Stimulated activated memory B cell treated with anti-CD40 and anti-IgM and Interleukin-4, amounts not matched to agents 10 μg/mL and 1 μg/mL and 100 μg/mL, for 72 hours (primary cell): ENCODE measurements at regions not wholly inside any gene's neighbourhood (a gene's known extent, or its start where the extent isn't known, plus 50 kb on each side); places are given as distances from the start of the nearest gene placed in this dataset.

Experiments used
- ATAC-seq: fragments of 150-1000 bp; cut with Tn5 transposase; 2 replicates; pipeline ENCODE4 v1.10.0; 2021
- H3K27ac Mint-ChIP-seq: one replicate; pipeline ENCODE4 v1.8.0; 2022; ENCODE audit warnings: mild to moderate bottlenecking, mixed read lengths
- H3K27me3 Mint-ChIP-seq: one replicate; pipeline ENCODE4 v1.8.0; 2022; ENCODE audit warnings: mixed read lengths
- H3K36me3 Mint-ChIP-seq: one replicate; pipeline ENCODE4 v1.8.0; 2022; ENCODE audit warnings: mixed read lengths
- H3K4me1 Mint-ChIP-seq: one replicate; pipeline ENCODE4 v1.8.0; 2022; ENCODE audit warnings: mixed read lengths
- H3K4me3 Mint-ChIP-seq: one replicate; pipeline ENCODE4 v1.8.0; 2022; ENCODE audit warnings: mild to moderate bottlenecking, moderate library complexity, mixed read lengths
- H3K9me3 Mint-ChIP-seq: one replicate; pipeline ENCODE4 v1.8.0; 2022; ENCODE audit warnings: mixed read lengths

- no peak overlapping the region for H3K27ac Mint-ChIP-seq
- no peak for ATAC-seq
- H3K27me3 Mint-ChIP-seq, result peaks cover 15% of the 10 kb centered on the region
- H3K4me3 Mint-ChIP-seq, result no peak overlapping the region
- H3K4me1 Mint-ChIP-seq, result no peaks in the 10 kb centered on the region
- H3K9me3 Mint-ChIP-seq, result no peaks in the 10 kb centered on the region
- H3K36me3 Mint-ChIP-seq, result no peaks in the 10 kb centered on the region
These were observed 306.5 kb downstream of the AJAP1 start for GRCh38 chr1:4960782-4961475.

DNA sequence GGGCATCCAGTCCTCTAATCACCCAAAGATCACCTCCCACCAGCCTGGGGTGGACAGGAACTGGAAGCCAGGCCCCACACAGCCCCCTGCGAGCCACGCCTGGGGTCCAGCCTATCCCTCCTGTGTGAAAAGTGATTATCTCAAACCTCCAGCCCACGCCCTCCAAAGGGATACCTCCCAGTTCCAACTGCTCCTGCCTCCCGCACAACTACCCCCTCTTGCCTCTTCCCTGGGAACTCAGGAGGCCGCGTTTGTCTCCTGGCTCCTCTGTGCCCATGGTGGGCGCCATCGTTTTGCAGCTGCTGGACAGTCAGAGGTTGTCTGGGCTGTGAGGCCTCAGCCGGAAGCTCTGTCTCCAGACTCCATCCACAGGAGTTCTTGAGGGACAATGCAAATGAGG lies 305.9 kb downstream of the AJAP1 start:
- Mint-ChIP-seq H3K9me3 (no peaks in the 10 kb centered on the region), H3K27ac (no peak overlapping the region), H3K36me3 (no peaks in the 10 kb centered on the region), H3K27me3 (peaks cover 15% of the 10 kb centered on the region), H3K4me3 (no peak overlapping the region), H3K4me1 (no peaks in the 10 kb centered on the region)
- no peak for ATAC-seq

DNA sequence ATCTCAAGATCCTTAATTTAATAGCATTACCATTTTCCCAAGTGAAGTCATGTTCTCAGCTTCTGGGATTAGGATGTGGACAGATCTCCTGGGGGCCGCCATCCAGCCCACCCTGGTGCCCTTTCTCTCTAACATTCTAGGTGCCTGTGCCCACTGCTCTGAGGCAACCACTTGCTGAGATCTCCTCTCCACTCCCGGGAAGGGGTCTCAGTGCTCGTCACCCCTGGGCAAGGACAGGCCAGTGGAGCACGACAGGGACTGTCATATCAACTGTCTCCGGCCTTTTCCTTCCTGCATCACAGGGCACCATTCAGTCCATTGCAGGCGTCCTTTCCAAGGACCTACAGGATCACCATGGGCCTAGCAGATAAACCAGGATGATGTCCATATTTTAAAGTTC lies 304.8 kb downstream of the AJAP1 start:
- Mint-ChIP-seq H3K4me3 (no peak overlapping the region), H3K9me3 (peaks cover under 1% of the 10 kb centered on the region), H3K27me3 (peaks cover 15% of the 10 kb centered on the region), H3K27ac (no peak overlapping the region), H3K36me3 (no peaks in the 10 kb centered on the region), H3K4me1 (no peaks in the 10 kb centered on the region)
- no peak for ATAC-seq

GRCh38 chr1:4957027-4957426 lies 302.6 kb downstream of the AJAP1 start:
- H3K4me3 Mint-ChIP-seq, result no peak overlapping the region
- peaks cover 15% of the 10 kb centered on the region for H3K27me3 Mint-ChIP-seq
- ATAC-seq, result no peak
- H3K36me3 Mint-ChIP-seq, result no peaks in the 10 kb centered on the region
- peaks cover 22% of the 10 kb centered on the region for H3K9me3 Mint-ChIP-seq
- H3K27ac Mint-ChIP-seq, result no peak overlapping the region
- no peaks in the 10 kb centered on the region for H3K4me1 Mint-ChIP-seq

GRCh38 chr1:4954392-4954791 lies 300.0 kb downstream of the AJAP1 start:
- Mint-ChIP-seq H3K36me3 (no peaks in the 10 kb centered on the region), H3K4me1 (no peaks in the 10 kb centered on the region), H3K4me3 (no peak overlapping the region), H3K27me3 (no peaks in the 10 kb centered on the region), H3K9me3 (peaks cover 22% of the 10 kb centered on the region), H3K27ac (no peak overlapping the region)
- no peak for ATAC-seq

DNA sequence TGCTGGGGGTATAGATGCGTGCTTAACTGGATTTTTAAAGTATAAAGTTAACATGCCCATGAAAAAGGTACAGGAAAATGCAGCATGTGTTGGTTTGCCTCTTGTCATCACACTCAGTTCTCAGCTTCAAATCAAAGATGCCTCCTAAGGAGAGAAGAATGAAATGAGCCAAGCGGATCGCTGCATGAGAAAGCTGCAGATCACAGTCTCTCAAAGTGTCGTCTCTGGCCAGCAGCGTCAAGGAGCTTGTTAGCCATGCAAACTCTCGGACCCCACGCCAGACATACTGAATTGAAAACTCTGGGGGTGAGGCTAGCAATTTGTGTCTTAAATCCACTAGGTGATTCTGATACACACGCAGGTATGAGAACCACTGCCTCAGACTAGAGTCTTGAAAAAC lies 297.2 kb downstream of the AJAP1 start:
- H3K4me1 Mint-ChIP-seq, result no peaks in the 10 kb centered on the region

GRCh38 chr1:4946343-4946742 lies 291.9 kb downstream of the AJAP1 start:
- H3K9me3 Mint-ChIP-seq, result peaks cover 6% of the 10 kb centered on the region
- H3K4me1 Mint-ChIP-seq, result no peaks in the 10 kb centered on the region
- no peak overlapping the region for H3K27ac Mint-ChIP-seq
- no peak overlapping the region for H3K4me3 Mint-ChIP-seq
- peaks cover 11% of the 10 kb centered on the region for H3K27me3 Mint-ChIP-seq
- no peak for ATAC-seq
- no peaks in the 10 kb centered on the region for H3K36me3 Mint-ChIP-seq

More for the DNA sequence above, 297.2 kb downstream of the AJAP1 start:
- Mint-ChIP-seq H3K27ac (no peak overlapping the region), H3K9me3 (peaks cover 22% of the 10 kb centered on the region), H3K36me3 (no peaks in the 10 kb centered on the region), H3K4me3 (no peak overlapping the region), H3K27me3 (no peaks in the 10 kb centered on the region)
- no peak for ATAC-seq

DNA sequence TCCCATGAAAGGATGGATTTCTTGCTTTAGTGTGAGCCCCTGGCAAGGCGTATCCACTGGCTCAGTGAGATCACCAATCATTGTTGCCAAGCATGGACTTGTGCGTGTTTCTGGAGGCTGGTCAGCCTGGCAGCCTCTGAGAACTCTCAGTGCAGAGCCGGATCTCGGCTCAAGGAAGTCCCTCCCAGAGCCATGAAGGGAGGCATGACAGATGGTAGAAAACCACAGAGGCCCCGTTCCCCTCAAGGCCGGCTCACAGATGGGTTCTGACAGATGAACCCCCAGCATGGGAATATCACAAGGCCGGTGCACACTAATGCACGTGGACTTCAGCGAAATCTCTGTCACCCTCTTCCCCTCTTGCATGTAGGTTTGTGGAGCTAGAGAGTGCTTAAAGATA lies 290.5 kb downstream of the AJAP1 start:
- peaks cover 6% of the 10 kb centered on the region for H3K9me3 Mint-ChIP-seq
- H3K27ac Mint-ChIP-seq, result no peak overlapping the region
- no peaks in the 10 kb centered on the region for H3K36me3 Mint-ChIP-seq
- no peaks in the 10 kb centered on the region for H3K4me1 Mint-ChIP-seq
- no peak overlapping the region for H3K4me3 Mint-ChIP-seq
- ATAC-seq, result no peak
- peaks cover 11% of the 10 kb centered on the region for H3K27me3 Mint-ChIP-seq

DNA sequence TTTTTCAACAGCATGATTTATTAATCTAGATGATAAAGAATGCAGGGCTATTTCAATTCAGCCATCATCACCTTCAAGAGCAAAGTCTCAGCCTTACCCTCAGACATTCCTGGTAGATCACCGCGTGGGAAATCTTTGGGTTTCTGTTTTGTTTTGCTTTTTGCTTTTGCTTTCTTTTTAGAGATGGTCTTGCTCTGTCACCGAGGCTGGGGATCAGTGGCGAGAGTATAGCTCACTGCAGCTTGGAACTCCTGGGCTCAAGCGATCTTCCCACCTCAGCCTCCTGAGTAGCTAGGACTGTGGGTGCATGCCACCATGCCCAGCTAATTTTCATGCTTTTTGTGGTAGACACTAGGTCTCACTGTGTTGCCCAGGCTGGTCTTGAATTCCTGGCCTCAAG lies 289.7 kb downstream of the AJAP1 start:
- H3K27ac Mint-ChIP-seq, result no peak overlapping the region
- H3K36me3 Mint-ChIP-seq, result no peaks in the 10 kb centered on the region
- no peak overlapping the region for H3K4me3 Mint-ChIP-seq
- peaks cover 14% of the 10 kb centered on the region for H3K9me3 Mint-ChIP-seq
- no peaks in the 10 kb centered on the region for H3K4me1 Mint-ChIP-seq
- H3K27me3 Mint-ChIP-seq, result peaks cover 11% of the 10 kb centered on the region
- ATAC-seq, result no peak

- H3K4me1 Mint-ChIP-seq, result no peaks in the 10 kb centered on the region
- no peak for ATAC-seq
- peaks cover 9% of the 10 kb centered on the region for H3K9me3 Mint-ChIP-seq
- H3K27ac Mint-ChIP-seq, result no peak overlapping the region
- no peaks in the 10 kb centered on the region for H3K36me3 Mint-ChIP-seq
- no peak overlapping the region for H3K4me3 Mint-ChIP-seq
- H3K27me3 Mint-ChIP-seq, result peaks cover 11% of the 10 kb centered on the region
These were observed 284.9 kb downstream of the AJAP1 start for GRCh38 chr1:4939266-4939665.

DNA sequence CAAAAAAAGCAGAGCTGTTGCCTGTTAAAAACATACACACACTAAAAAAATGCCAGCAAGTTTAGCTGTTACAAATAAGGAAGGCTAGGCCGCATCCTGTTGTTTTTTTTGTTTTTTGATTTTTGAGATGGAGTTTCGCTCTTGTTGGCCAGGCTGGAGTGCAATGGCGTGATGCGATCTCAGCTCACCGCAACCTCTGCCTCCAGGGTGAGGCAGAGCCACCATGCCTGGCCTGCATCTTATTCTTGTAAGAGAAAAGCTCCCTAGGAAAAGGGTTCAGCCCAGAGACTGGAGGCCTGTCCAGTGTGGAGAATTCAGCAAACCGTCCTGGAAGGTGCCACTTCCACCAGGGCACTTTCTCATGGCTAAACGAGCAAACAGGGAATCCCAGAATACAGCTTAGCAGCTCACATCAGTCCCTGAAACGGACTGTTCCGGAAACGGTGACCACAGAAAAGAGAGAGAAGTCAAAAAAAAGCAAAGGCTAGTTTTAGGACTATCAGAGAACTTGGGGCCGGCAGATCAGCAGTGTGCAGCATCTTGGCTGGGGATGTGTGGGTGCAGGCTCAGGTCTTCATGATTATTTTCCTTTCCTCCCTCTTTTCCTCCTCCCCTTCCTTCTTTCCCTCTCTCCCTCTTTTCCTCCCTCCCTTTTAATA lies 283.6 kb downstream of the AJAP1 start:
- no peak for ATAC-seq
- Mint-ChIP-seq H3K4me1 (no peaks in the 10 kb centered on the region), H3K27ac (no peak overlapping the region), H3K36me3 (no peaks in the 10 kb centered on the region), H3K4me3 (no peak overlapping the region), H3K9me3 (peaks cover 9% of the 10 kb centered on the region), H3K27me3 (peaks cover 10% of the 10 kb centered on the region)

DNA sequence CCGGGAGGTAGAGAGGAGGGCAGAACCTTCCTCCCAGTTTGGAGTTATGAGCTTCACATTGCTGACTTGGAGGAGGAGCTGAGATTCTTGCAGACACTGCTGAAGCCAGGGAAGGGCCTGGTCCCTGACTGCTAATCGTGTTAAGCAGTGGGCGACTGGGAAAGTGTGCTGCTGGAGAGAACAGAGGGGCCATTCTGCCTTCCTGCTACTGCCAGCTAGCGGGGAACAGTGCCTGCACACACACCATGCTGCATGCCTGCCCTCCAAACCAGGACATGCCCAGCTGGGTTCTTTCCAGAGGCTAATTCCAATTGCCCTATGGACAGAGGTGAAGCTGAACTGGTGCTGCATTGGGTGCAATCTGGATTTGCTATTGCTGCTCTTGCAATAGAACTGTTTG lies 281.4 kb downstream of the AJAP1 start:
- Mint-ChIP-seq H3K27ac (no peak overlapping the region), H3K9me3 (peaks cover 9% of the 10 kb centered on the region), H3K36me3 (no peaks in the 10 kb centered on the region), H3K4me1 (no peaks in the 10 kb centered on the region), H3K27me3 (peaks cover 9% of the 10 kb centered on the region), H3K4me3 (no peak overlapping the region)
- no peak for ATAC-seq

GRCh38 chr1:4933232-4933631 lies 278.8 kb downstream of the AJAP1 start:
- H3K4me3 Mint-ChIP-seq, result no peak overlapping the region

DNA sequence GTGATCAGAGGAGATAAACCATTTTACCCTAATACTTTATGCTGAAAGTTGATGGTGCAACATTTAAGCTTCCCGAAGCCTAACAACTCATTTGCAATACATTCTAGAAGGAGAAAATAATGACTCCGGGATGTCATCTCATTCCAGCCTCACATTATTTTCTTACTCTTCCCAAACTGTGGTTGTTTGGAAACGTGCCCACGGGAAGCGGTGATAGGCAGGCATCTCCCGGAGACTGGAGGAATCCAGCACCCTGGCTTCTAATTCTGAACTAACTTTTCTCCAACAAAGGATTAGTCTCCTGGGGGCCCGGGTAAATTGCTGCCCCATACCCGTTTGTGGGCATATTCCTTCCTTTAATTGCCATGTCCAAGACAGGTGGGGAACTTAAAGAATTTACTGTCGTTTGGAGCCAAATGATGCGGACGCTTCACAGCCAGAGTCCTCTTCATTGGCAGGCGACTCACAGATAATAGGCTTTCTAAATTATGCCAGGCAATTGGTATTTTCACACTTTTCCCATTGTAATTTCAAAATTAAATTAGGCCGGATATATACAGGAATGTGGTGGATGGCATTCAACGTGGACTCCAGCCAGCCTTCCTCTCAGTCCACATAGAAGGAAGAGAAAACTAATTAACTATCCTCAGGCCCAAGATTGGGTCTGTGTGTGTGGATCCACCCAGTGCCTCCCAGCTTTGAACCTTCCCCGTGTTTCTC lies 278.1 kb downstream of the AJAP1 start:
- ATAC-seq, result no peak
- no peaks in the 10 kb centered on the region for H3K36me3 Mint-ChIP-seq
- H3K27ac Mint-ChIP-seq, result no peak overlapping the region
- peaks cover 9% of the 10 kb centered on the region for H3K27me3 Mint-ChIP-seq
- H3K4me1 Mint-ChIP-seq, result no peaks in the 10 kb centered on the region
- H3K9me3 Mint-ChIP-seq, result no peaks in the 10 kb centered on the region
- no peak overlapping the region for H3K4me3 Mint-ChIP-seq

More at GRCh38 chr1:4933232-4933631, 278.8 kb downstream of the AJAP1 start:
- H3K9me3 Mint-ChIP-seq, result no peaks in the 10 kb centered on the region
- ATAC-seq, result no peak
- H3K4me1 Mint-ChIP-seq, result no peaks in the 10 kb centered on the region
- no peak overlapping the region for H3K27ac Mint-ChIP-seq
- no peaks in the 10 kb centered on the region for H3K36me3 Mint-ChIP-seq
- H3K27me3 Mint-ChIP-seq, result peaks cover 9% of the 10 kb centered on the region

DNA sequence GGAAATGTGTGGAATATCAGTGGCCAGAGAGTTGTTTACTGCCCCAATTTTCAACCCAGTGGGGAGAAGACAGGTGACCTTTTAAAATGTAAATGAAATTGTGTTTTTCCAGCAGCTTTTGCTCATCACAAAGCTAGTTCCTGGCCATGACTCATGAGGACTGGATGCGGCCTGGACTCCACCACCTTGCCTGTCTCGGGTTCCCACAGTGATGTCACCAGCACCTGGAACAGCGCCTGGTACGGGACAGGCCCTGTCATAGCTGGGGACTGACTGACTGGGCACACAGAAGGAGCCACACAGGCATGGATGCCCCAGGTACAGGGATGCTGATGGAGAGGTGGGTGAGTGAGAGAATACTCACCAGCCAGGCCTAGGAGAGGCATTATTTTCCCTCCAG lies 277.1 kb downstream of the AJAP1 start:
- Mint-ChIP-seq H3K27me3 (peaks cover 9% of the 10 kb centered on the region), H3K4me3 (no peak overlapping the region), H3K27ac (no peak overlapping the region), H3K4me1 (no peaks in the 10 kb centered on the region), H3K36me3 (no peaks in the 10 kb centered on the region), H3K9me3 (no peaks in the 10 kb centered on the region)
- no peak for ATAC-seq

- peaks cover 9% of the 10 kb centered on the region for H3K27me3 Mint-ChIP-seq
- no peak overlapping the region for H3K4me3 Mint-ChIP-seq
- no peaks in the 10 kb centered on the region for H3K9me3 Mint-ChIP-seq
- no peak overlapping the region for H3K27ac Mint-ChIP-seq
- H3K36me3 Mint-ChIP-seq, result no peaks in the 10 kb centered on the region
- no peak for ATAC-seq
- H3K4me1 Mint-ChIP-seq, result no peaks in the 10 kb centered on the region
These were observed 273.8 kb downstream of the AJAP1 start for GRCh38 chr1:4928186-4928585.
